Fibroblast of peridontal ligament (primary cell): ENCODE measurements at regions not wholly inside any gene's neighbourhood (a gene's known extent, or its start where the extent isn't known, plus 50 kb on each side); places are given as distances from the start of the nearest gene placed in this dataset.
"Not testable (repeated sequence)": the region's sequence is repeated elsewhere in the genome, so short reads cannot be mapped to it uniquely, and the experiment has no call there.

Experiments used
- DNase-seq: peaks from one replicate; pipeline ENCODE4 v3.0.0-alpha.2; 2010; ENCODE audit errors: extremely low read depth

GRCh38 chr3:127418560-127419147 lies 130.8 kb upstream of the PRR20G start:
- DNase-seq: no peak

GRCh38 chr3:127417709-127418559 lies 130.1 kb upstream of the PRR20G start:
- DNase-seq: no peak

- no peak for DNase-seq
These were observed 126.0 kb upstream of the PRR20G start for GRCh38 chr3:127413871-127414270.

- DNase-seq: no peak
These were observed 125.5 kb upstream of the PRR20G start for GRCh38 chr3:127413318-127413673.

DNA sequence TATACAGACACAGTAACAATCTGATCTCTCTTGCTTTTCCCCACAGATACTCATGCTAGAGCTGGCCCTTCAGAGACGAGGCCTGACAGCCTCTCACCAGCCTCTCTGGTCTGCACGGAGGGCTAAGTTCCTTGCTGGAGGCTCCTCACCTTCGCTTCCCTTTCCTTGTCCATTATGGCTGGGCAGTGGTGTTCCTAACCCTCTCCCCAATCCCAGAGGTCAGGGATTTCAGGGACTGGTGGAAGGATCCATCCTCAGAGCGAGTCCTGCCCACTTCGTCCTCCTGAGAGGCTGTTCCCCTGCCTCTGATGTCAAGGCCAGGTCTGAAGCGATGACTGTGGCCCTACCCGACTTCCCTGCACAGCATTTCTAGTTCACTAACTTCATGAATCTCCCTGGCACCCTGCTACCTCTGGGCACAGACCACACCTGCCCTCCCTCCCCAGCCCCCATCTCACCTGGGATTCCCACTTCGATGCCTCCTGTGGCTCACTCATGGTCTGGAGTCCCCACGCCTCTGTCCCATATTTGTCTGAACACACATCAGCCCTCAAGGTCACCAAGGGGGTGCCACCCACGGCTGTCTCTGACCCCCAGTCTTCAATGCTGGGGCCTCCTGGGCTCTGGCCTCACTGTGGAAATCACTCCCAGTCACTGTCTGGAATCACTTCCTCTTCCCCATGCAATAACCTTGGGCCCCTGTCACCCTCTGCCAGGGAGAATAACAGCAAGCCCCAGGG lies 124.9 kb upstream of the PRR20G start:
- no peak for DNase-seq

GRCh38 chr3:127411875-127412274 lies 124.0 kb upstream of the PRR20G start:
- DNase-seq: not testable (repeated sequence)

DNA sequence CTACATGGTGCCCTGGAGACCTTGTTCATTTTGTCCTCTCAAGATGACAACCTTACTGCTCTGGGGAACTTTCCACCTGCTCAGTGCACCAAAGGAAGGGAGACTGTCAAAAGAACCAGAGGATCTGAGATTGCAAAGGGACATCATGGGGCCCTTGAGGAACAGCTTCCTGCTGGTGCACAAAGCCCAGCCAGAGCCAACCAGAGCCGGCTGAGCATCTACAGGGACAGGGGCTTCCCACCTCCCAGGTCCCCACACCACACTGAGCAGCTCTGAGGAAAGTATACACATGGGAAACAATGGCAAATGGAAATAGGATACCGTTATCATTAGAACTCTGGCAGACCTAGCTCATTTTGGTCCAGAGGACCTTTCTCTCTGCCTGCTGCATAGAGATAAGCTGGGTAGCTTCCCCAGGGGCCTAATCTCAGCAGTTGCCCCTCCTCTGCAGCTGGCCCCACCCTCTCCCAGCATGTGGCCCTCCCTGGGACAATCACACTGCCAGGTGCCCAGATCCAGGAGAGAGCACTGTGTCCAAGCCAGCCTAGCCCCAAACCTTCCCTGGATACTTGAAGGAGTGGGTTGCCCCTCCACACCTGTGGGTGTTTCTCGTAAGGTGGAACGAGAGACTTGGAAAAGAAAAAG lies 123.4 kb upstream of the PRR20G start:
- DNase-seq: no peak

DNA sequence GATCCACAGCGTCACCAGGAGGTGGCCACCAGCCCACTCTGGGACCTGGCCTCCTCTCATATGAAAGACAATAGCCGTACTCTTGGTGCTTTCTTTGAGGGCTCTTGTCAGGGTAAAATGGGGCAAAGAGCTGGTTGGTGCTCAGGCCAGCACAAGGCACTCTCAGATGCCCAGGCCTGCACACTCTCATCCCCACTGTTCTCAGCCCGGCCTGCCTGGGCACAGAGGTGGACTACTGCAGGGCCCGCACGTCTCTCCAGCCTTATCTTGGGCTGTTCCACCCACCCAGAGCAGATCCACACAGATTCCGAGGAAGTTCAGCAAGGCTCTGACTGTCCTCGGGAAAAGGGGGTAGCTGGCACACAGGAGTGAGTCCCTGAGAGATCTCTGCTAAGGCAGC lies 122.8 kb upstream of the PRR20G start:
- no peak for DNase-seq

DNA sequence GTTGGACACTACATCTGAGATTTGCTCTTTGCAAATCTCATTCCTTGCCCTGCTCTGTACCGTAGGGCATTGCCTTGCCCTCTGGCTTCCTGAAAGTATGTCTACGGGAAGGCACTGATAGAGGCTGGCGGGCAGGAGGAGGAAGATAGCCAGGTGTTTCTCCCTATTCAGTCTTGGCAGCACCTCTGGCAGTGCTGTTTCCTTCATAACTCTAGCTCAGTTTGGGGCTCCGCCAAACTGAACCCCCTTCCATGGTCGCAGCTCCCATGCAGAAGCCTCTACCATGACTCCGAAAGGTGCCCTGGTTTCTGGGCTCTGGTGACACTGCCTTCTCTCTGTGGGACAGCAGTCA lies 122.3 kb upstream of the PRR20G start:
- DNase-seq: no peak

DNA sequence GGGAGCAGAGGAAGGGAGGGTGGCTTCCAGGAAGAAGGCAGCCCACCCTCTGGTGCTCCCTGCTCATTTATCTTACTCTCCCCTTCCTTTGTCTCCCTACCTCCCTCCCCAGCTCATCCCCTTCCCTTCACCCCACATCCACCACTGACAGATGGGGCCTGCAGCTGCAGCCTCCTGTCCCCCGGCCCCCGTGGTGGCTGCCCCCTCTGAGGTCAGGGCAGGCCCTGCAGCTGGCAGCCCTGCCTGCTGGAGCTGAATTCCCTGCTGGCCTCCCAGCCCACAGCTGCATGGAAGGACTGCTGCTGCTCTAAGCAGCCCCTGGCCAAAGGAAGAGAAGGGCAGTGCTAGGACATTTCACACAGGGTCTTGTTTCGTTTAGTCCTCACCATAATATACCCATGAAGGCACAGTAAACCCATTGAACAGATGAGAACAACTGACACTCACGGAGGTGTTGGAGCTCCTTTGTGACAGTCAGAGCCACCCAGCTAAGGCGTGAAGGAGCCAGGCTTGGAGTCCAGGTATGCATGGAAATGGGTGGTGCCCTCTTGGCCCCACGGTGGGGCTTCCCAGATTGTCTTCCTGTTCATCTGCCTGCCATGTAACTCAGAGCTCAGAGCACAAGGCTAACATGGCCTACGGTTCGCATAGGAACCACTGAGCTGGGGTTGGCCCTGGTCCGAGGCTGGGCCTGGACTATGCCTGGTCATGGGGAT lies 121.7 kb upstream of the PRR20G start:
- DNase-seq: no peak

GRCh38 chr3:127408684-127409420 lies 121.0 kb upstream of the PRR20G start:
- DNase-seq: no peak

- no peak for DNase-seq
These were observed 120.3 kb upstream of the PRR20G start for GRCh38 chr3:127408022-127408683.

DNA sequence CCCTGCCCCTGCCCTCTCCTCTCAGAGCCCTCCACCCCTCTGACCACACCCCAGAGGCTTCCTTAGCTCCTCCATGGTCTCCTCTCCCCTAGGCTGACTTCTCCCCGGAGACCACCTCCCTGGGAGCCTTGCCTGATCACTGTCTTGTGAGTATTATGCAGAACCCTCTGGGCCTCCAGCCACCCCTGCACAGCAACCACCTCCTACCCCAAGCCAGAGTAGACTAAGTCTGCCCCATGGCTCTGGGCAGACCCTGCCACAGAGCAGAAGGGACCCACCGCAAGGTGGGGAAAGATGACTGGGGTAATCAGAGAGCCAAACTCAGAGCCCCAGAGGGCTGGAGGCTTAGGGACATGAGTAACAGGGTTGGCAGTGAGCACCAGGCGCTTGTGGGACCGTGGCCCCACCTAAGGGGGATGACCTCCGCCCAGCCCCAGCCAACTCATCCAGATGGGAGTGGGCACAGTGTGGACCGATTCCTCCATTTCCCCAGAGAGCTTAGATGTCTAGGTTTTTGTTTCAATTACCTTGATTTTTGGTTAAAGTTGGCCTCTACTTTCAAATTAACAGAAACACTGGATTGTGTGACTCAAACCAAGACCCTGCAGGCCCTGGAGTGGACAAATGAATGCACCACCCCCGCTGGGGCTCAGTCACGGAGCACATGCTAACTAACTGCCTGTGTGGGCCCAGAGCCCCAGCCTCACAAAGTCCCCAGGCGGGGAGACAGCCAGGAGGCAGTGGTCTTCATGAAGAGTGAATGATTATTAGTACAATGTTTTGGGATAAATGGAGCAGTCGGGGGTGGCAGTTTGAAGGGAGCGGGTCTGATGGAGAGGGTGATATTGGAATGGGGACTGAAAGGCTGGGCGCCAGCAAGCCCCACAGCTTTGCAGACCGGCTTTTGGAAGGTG lies 119.4 kb upstream of the PRR20G start:
- no peak for DNase-seq

GRCh38 chr3:127406309-127407025 lies 118.6 kb upstream of the PRR20G start:
- DNase-seq: no peak

GRCh38 chr3:127405791-127406190 lies 117.9 kb upstream of the PRR20G start:
- no peak for DNase-seq

- DNase-seq: no peak
These were observed 117.3 kb upstream of the PRR20G start for GRCh38 chr3:127405010-127405598.

GRCh38 chr3:127404221-127405009 lies 116.6 kb upstream of the PRR20G start:
- no peak for DNase-seq

DNA sequence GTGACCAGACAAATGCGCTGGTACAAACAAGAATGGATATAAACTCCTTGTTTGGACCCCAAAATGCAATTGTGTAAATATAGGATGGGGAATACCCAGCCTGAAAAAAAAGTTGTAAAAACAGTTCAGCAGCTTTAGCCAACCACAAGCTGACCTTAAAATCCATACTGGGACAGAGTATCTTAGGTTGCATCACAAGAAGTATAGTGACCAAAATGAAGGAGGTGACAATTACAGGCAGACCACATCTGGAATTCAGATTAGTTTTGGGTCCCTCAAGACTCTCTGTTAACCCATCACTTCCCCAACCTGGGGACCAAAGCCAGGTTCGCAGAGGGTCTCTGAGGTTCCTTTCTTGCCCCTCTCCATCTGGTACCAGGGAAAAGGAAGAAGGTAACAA lies 115.9 kb upstream of the PRR20G start:
- DNase-seq: no peak
